Epithelial cell of esophagus (primary cell): ENCODE measurements at regions not wholly inside any gene's neighbourhood (a gene's known extent, or its start where the extent isn't known, plus 50 kb on each side); places are given as distances from the start of the nearest gene placed in this dataset.

Experiments used
- DNase-seq: peaks from one replicate; pipeline ENCODE4 v3.0.0; 2010; ENCODE audit warnings: low read depth
- H3K4me3 ChIP-seq: 2 replicates; pipeline ENCODE4 v1.5.1; 2011; ENCODE audit warnings: mild to moderate bottlenecking, low read length, control low read depth
- TF ChIP-seq, protein P1 (sequence below): IDR thresholded peaks from 2 replicates; pipeline ENCODE4 v1.5.1; 2011; ENCODE audit warnings: low read depth, mild to moderate bottlenecking, low read length, control low read depth, inconsistent platforms; ENCODE audit not compliant: insufficient read depth; ENCODE audit errors: missing control alignments

- no peak for DNase-seq
- TF ChIP-seq, protein P1, sequence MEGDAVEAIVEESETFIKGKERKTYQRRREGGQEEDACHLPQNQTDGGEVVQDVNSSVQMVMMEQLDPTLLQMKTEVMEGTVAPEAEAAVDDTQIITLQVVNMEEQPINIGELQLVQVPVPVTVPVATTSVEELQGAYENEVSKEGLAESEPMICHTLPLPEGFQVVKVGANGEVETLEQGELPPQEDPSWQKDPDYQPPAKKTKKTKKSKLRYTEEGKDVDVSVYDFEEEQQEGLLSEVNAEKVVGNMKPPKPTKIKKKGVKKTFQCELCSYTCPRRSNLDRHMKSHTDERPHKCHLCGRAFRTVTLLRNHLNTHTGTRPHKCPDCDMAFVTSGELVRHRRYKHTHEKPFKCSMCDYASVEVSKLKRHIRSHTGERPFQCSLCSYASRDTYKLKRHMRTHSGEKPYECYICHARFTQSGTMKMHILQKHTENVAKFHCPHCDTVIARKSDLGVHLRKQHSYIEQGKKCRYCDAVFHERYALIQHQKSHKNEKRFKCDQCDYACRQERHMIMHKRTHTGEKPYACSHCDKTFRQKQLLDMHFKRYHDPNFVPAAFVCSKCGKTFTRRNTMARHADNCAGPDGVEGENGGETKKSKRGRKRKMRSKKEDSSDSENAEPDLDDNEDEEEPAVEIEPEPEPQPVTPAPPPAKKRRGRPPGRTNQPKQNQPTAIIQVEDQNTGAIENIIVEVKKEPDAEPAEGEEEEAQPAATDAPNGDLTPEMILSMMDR, result no peak
- H3K4me3 ChIP-seq, result no peak overlapping the region
Measured at GRCh38 chr18:51716277-51716676, 518.8 kb upstream of the MEX3C start.

DNA sequence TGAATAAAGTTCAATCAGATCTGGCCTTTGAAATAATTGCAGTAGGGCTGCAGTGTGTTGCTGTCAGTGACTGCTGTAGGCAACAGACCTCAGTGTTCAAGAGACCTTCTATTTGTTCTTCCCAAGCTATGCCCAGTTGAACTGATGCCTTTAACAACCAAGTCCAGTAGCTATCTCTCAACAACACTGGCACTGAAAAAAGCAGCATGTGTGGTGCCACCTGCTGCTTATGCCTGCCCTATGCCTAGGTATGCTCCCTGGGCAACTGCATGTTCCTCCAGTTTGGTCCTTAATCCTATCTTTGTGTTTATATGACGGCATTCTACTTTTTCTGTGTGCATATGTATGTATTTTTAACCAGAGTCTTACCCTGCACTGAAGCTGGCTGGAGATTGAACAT lies 523.9 kb upstream of the MEX3C start:
- DNase-seq, result no peak
- TF ChIP-seq, protein P1, result no peak
- H3K4me3 ChIP-seq, result no peak overlapping the region

DNA sequence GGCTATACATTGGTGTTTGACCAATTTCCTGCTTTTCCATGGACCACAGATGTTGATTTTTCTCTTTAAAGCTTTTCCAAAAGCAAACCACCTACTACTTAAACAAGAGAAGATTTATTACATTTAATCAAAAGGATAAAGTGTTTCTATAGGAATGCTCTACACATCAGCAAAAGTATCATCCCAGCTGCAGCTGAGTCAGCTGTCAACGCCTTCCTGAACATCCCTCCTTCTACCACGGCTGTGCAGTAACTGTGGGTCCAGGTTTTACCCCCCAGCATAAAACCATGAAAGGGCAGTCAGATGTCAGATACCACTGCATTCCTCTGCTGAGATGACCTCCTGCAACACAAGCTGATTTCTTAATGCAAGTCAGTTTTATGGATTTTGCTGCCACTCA lies 524.5 kb upstream of the MEX3C start:
- no peak overlapping the region for H3K4me3 ChIP-seq
- TF ChIP-seq, protein P1, result no peak
- DNase-seq, result no peak

- no peak for DNase-seq
- no peak overlapping the region for H3K4me3 ChIP-seq
- TF ChIP-seq, protein P1, result no peak
Measured at GRCh38 chr18:51724790-51725721, 527.6 kb upstream of the MEX3C start.

DNA sequence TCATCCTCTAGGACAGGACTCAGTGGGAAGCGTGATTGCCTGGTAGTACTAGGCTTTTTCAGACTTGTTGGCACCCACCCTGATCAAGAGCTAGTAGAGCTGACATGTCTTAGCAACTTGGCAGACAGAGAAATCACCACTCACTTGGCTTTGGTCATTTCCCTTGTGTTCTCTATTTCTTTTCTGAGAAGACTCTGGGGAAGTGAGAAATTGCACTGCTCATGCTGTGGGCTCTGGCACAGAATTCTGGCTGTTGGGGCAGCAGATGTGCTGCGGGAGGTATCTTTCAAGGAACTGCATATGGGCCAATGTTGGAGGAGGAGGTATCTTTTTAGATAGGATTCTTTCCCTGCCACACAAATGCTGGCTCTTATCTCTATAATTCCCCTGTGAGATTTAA lies 529.1 kb upstream of the MEX3C start:
- DNase-seq, result no peak
- no peak overlapping the region for H3K4me3 ChIP-seq
- TF ChIP-seq, protein P1, result no peak

DNA sequence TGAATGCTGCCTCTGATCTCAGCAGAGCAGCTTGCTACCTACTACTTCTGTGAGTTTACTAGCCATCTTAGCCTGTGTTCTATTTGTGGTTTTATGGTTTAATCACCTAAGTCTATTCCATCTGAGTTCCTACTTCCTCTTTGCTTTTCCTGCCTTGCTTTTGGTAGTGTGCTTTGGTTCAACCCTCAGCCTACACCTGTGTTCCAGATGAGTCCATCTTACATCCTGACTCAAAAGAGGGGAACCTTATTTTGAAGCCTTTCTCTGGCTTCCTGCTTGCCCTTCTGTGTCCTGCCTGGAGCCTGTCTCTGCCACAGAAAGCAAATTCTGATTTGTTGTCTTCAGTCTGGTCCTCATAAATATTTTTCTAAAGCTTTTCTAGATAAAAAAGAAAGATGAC lies 530.3 kb upstream of the MEX3C start:
- no peak overlapping the region for H3K4me3 ChIP-seq
- no peak for DNase-seq
- TF ChIP-seq, protein P1, result no peak

GRCh38 chr18:51731070-51731469 lies 533.6 kb upstream of the MEX3C start:
- no peak overlapping the region for H3K4me3 ChIP-seq
- TF ChIP-seq, protein P1, result no peak
- no peak for DNase-seq
